Right lobe of liver (tissue), 4 donors: ENCODE measurements at regions not wholly inside any gene's neighbourhood (a gene's known extent, or its start where the extent isn't known, plus 50 kb on each side); places are given as distances from the start of the nearest gene placed in this dataset.

Experiments
- CTCF ChIP-seq, 4 donors: fragments of 200-600 bp in 3 of 4; fragments of 450-650 bp in 1 of 4; IDR thresholded peaks; one replicate each; pipeline versions ENCODE4 v1.5.1 to v1.8.0; 2016 to 2022; ENCODE audit warnings: antibody characterized with exemption in 4 of 4, mild to moderate bottlenecking in 2 of 4
- POLR2A ChIP-seq: fragments of 450-650 bp; IDR thresholded peaks from one replicate; pipeline ENCODE4 v1.6.1; 2017; ENCODE audit warnings: antibody characterized with exemption, mild to moderate bottlenecking
- donor health status: DM: no; HTN: no; CAD: no.
- donor health status: DM: no; HTN: no; CAD: no.
- donor health status: DM: no; HTN: yes; CAD: no.

GRCh38 chr10:42938351-42938750 is 138.5 kb upstream of the RET start:
- TF ChIP-seq CTCF (IDR thresholded peaks at IDR 0.05) (no peak), POLR2A (no peak)
